ENCODE measurements at regions not wholly inside any gene's neighbourhood (a gene's known extent, or its start where the extent isn't known, plus 50 kb on each side); places are given as distances from the start of the nearest gene placed in this dataset.

DNA sequence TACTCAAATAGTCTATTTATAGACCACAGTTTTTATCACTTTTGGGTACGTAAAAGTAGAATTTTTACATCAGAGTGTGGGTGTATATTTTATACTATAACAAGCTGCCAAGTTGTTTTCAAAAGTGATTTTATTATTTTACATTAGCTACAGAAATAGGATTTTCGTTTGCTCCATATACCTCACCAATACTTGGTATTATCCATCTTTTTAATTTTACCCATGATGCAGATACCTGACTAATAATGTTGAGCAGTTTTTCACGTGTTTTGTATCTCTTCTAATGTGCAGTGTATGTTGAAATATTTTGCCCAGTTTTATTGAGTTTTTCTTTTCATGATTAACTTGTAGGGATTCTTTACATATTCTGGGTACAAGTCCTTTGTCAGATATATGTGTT lies 379.8 kb downstream of the MATN1 start:
- Histone ChIP-seq H3K4me3 (ENCODE audit: low read length, poor library complexity, severe bottlenecking) (no peak overlapping the region), H3K79me2 (ENCODE audit: insufficient read depth, low read length) (no peaks in the 10 kb centered on the region), H3F3A (ENCODE audit: low read depth) (no peaks in the 10 kb centered on the region), H3K4me1 (ENCODE audit: insufficient read depth, low read length, poor library complexity, severe bottlenecking) (no peaks in the 10 kb centered on the region), H3K9me2 (replicated peaks; ENCODE audit: low read depth, low read length) (no peaks in the 10 kb centered on the region), H3K9me3 (ENCODE audit: insufficient read depth, low read depth, low read length) (no peaks in the 10 kb centered on the region), H2AFZ (ENCODE audit: low read length) (no peak overlapping the region), H3K27me3 (ENCODE audit: insufficient read depth, low read length, poor library complexity, severe bottlenecking) (no peaks in the 10 kb centered on the region), H4K20me1 (ENCODE audit: insufficient read depth, low read length, poor library complexity, severe bottlenecking) (no peaks in the 10 kb centered on the region), H3K9ac (ENCODE audit: low read depth, low read length, poor library complexity, severe bottlenecking) (no peak overlapping the region), H3K4me2 (ENCODE audit: low read depth, low read length, poor library complexity, severe bottlenecking) (no peak overlapping the region), H3K36me3 (ENCODE audit: insufficient read depth, low read length) (no peaks in the 10 kb centered on the region)
- TF ChIP-seq, protein P1, sequence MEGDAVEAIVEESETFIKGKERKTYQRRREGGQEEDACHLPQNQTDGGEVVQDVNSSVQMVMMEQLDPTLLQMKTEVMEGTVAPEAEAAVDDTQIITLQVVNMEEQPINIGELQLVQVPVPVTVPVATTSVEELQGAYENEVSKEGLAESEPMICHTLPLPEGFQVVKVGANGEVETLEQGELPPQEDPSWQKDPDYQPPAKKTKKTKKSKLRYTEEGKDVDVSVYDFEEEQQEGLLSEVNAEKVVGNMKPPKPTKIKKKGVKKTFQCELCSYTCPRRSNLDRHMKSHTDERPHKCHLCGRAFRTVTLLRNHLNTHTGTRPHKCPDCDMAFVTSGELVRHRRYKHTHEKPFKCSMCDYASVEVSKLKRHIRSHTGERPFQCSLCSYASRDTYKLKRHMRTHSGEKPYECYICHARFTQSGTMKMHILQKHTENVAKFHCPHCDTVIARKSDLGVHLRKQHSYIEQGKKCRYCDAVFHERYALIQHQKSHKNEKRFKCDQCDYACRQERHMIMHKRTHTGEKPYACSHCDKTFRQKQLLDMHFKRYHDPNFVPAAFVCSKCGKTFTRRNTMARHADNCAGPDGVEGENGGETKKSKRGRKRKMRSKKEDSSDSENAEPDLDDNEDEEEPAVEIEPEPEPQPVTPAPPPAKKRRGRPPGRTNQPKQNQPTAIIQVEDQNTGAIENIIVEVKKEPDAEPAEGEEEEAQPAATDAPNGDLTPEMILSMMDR (conservative IDR thresholded peaks at IDR 0.05; ENCODE audit: low read length) = no peak
- no peak for TF ChIP-seq EZH2phosphoT487 (IDR thresholded peaks at IDR 0.05; ENCODE audit: borderline replicate concordance)

DNA sequence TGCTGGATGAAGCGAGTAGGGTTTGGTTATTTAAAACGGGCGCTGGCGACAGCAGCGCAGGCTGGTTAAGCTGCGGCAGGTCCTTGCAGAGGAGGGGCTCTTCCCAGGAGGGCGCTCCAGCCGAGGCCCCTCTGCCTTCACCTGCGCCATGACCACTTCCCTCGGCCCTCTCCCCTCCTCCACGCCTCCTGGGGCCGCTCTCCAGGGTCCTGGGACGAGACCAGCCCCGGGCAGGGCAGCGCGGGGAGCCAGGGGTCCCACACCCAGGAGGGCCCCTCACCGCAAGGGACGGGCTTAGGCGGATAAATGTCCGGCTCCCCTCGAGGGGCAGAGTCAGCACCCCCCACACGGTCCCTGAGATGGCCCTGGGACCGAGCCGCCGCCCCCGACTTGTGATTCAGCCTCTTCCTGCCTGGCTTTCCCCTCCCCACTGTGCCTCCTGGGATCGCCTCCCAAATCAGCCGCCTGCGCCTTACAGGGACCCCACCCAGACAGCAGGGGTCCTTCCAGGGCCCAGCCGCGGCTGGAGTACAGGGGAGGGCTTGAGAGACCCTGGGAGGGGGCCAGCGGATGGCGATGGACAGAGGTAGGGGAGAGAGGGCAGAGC lies 380.7 kb downstream of the MATN1 start:
- H3K79me2 ChIP-seq (ENCODE audit: insufficient read depth, low read length) = no peaks in the 10 kb centered on the region
- no peaks in the 10 kb centered on the region for H3K9me2 ChIP-seq (replicated peaks; ENCODE audit: low read depth, low read length)
- H3F3A ChIP-seq (ENCODE audit: low read depth) = no peaks in the 10 kb centered on the region
- no peak overlapping the region for H3K4me3 ChIP-seq (ENCODE audit: low read length, poor library complexity, severe bottlenecking)
- H3K9ac ChIP-seq (ENCODE audit: low read depth, low read length, poor library complexity, severe bottlenecking) = no peak overlapping the region
- no peaks in the 10 kb centered on the region for H3K36me3 ChIP-seq (ENCODE audit: insufficient read depth, low read length)
- H3K9me3 ChIP-seq (ENCODE audit: insufficient read depth, low read depth, low read length) = no peaks in the 10 kb centered on the region
- no peak overlapping the region for H3K4me2 ChIP-seq (ENCODE audit: low read depth, low read length, poor library complexity, severe bottlenecking)
- TF ChIP-seq, protein P1 (conservative IDR thresholded peaks at IDR 0.05; ENCODE audit: low read length) = no peak
- TF ChIP-seq EZH2phosphoT487 (IDR thresholded peaks at IDR 0.05; ENCODE audit: borderline replicate concordance) = no peak
- H2AFZ ChIP-seq (ENCODE audit: low read length) = no peak overlapping the region
- H3K4me1 ChIP-seq (ENCODE audit: insufficient read depth, low read length, poor library complexity, severe bottlenecking) = no peaks in the 10 kb centered on the region
- no peaks in the 10 kb centered on the region for H3K27me3 ChIP-seq (ENCODE audit: insufficient read depth, low read length, poor library complexity, severe bottlenecking)
- H4K20me1 ChIP-seq (ENCODE audit: insufficient read depth, low read length, poor library complexity, severe bottlenecking) = no peaks in the 10 kb centered on the region

GRCh38 chr1:30340934-30341333 lies 382.5 kb downstream of the MATN1 start:
- Histone ChIP-seq H3K4me1 (ENCODE audit: insufficient read depth, low read length, poor library complexity, severe bottlenecking) (no peaks in the 10 kb centered on the region), H3K9me3 (ENCODE audit: insufficient read depth, low read depth, low read length) (peaks cover 2% of the 10 kb centered on the region; the same call in 1 of the 2 replicates), H3K4me2 (ENCODE audit: low read depth, low read length, poor library complexity, severe bottlenecking) (no peak overlapping the region), H3K9ac (ENCODE audit: low read depth, low read length, poor library complexity, severe bottlenecking) (no peak overlapping the region), H3F3A (ENCODE audit: low read depth) (no peaks in the 10 kb centered on the region), H4K20me1 (ENCODE audit: insufficient read depth, low read length, poor library complexity, severe bottlenecking) (no peaks in the 10 kb centered on the region), H3K27me3 (ENCODE audit: insufficient read depth, low read length, poor library complexity, severe bottlenecking) (no peaks in the 10 kb centered on the region), H3K4me3 (ENCODE audit: low read length, poor library complexity, severe bottlenecking) (no peak overlapping the region), H3K79me2 (ENCODE audit: insufficient read depth, low read length) (no peaks in the 10 kb centered on the region), H3K9me2 (replicated peaks; ENCODE audit: low read depth, low read length) (no peaks in the 10 kb centered on the region), H3K36me3 (ENCODE audit: insufficient read depth, low read length) (no peaks in the 10 kb centered on the region), H2AFZ (ENCODE audit: low read length) (no peak overlapping the region)
- TF ChIP-seq EZH2phosphoT487 (IDR thresholded peaks at IDR 0.05; ENCODE audit: borderline replicate concordance) = no peak
- TF ChIP-seq, protein P1 (conservative IDR thresholded peaks at IDR 0.05; ENCODE audit: low read length) = no peak; the same call in 1 of the 2 replicates
